GM19452 (cell line): ENCODE measurements at regions not wholly inside any gene's neighbourhood (a gene's known extent, or its start where the extent isn't known, plus 50 kb on each side); places are given as distances from the start of the nearest gene placed in this dataset.

Experiments used
- ATAC-seq: cut with Tn5 transposase; IDR thresholded peaks from one replicate; pipeline ENCODE4 v1.9.1; 2021; ENCODE audit not compliant: unreplicated experiment

- ATAC-seq = no peak
Observed at GRCh38 chr2:242022550-242023290, 153.2 kb downstream of the RTP5 start.

- ATAC-seq = no peak
Observed at GRCh38 chr2:242024751-242025355, 155.3 kb downstream of the RTP5 start.

- ATAC-seq = no peak
Observed at GRCh38 chr2:242027676-242028450, 158.3 kb downstream of the RTP5 start.

GRCh38 chr2:242029422-242030225, 160.1 kb downstream of the RTP5 start:
- ATAC-seq = no peak

GRCh38 chr2:242030226-242030575, 160.7 kb downstream of the RTP5 start:
- no peak for ATAC-seq

- no peak for ATAC-seq
Observed at GRCh38 chr2:242030858-242031257, 161.3 kb downstream of the RTP5 start.

GRCh38 chr2:242031481-242032019, 162.0 kb downstream of the RTP5 start:
- no peak for ATAC-seq

GRCh38 chr2:242032780-242033656, 163.5 kb downstream of the RTP5 start:
- ATAC-seq = no peak

- no peak for ATAC-seq
Observed at GRCh38 chr2:242034138-242034537, 164.6 kb downstream of the RTP5 start.

- ATAC-seq = no peak
Observed at GRCh38 chr2:242034996-242035814, 165.7 kb downstream of the RTP5 start.

GRCh38 chr2:242035858-242036652, 166.5 kb downstream of the RTP5 start:
- ATAC-seq = no peak

GRCh38 chr2:242036653-242036950, 167.1 kb downstream of the RTP5 start:
- no peak for ATAC-seq

GRCh38 chr2:242038166-242038927, 168.8 kb downstream of the RTP5 start:
- ATAC-seq = no peak

GRCh38 chr2:242038928-242039341, 169.4 kb downstream of the RTP5 start:
- ATAC-seq = no peak

- no peak for ATAC-seq
Observed at GRCh38 chr2:242040303-242040655, 170.8 kb downstream of the RTP5 start.

GRCh38 chr2:242040681-242041080, 171.2 kb downstream of the RTP5 start:
- no peak for ATAC-seq

- ATAC-seq = no peak
Observed at GRCh38 chr2:242041816-242042215, 172.3 kb downstream of the RTP5 start.
